SK-N-SH (cell line): ENCODE measurements at regions not wholly inside any gene's neighbourhood (a gene's known extent, or its start where the extent isn't known, plus 50 kb on each side); places are given as distances from the start of the nearest gene placed in this dataset.

Experiments
- CTCF ChIA-PET: fragments of 300-600, 350-600 bp; formaldehyde crosslinking; extraction: SDS; loops from one replicate; lab custom pipeline; 2021; lab: Yijun Ruan, JAX
- POLR2A ChIA-PET: fragments of 350-600 bp; sonication (Branson Sonifier 250); formaldehyde crosslinking; extraction: SDS; loops from one replicate; lab custom pipeline; 2020; ENCODE audit warnings: antibody characterized with exemption, inconsistent platforms; lab: Yijun Ruan, JAX
- DNase-seq: peaks from one replicate; pipeline ENCODE4 v3.0.0; 2012
- H2AFZ ChIP-seq: fragments of 200-600 bp; sonication (generic); 2 replicates; pipeline ENCODE4 v1.8.1; 2016; ENCODE audit warnings: antibody characterized with exemption, mild to moderate bottlenecking, low read depth
- H3F3A ChIP-seq: fragments of 200-600 bp; sonication (generic); replicated peaks from 2 replicates; pipeline ENCODE3; 2016; ENCODE audit warnings: antibody characterized with exemption, mild to moderate bottlenecking; ENCODE audit not compliant: insufficient read depth
- H3K27ac ChIP-seq, 2 experiments: fragments of 200-500 bp in 1 of 2; fragments of 200-600 bp in 1 of 2; sonication (Bioruptor generic) in 1 of 2; sonication (generic), shearing (Covaris generic) in 1 of 2; 2 replicates each; pipeline versions ENCODE4 v1.5.1 to v1.6.1; 2014 to 2016; ENCODE audit warnings: low read depth in 2 of 2, inconsistent platforms in 1 of 2, low read length in 1 of 2, mild to moderate bottlenecking in 1 of 2, mixed read lengths in 1 of 2
- H3K27me3 ChIP-seq: fragments of 200-600 bp; sonication (generic), shearing (Covaris generic); 2 replicates; pipeline ENCODE4 v1.6.1; 2016; ENCODE audit warnings: mixed run types; ENCODE audit not compliant: insufficient read depth
- H3K36me3 ChIP-seq, 2 experiments: fragments of 200-500 bp in 1 of 2; fragments of 200-600 bp in 1 of 2; sonication (Bioruptor generic) in 1 of 2; sonication (generic) in 1 of 2; replicated peaks in 1 of 2; 2 replicates each; pipeline versions ENCODE3 to v1.5.1; 2014 to 2016; ENCODE audit warnings: low read length in 1 of 2, mild to moderate bottlenecking in 1 of 2; ENCODE audit not compliant: insufficient read depth in 2 of 2, control insufficient read depth in 1 of 2
- H3K4me1 ChIP-seq, 2 experiments: fragments of 200-500 bp in 1 of 2; fragments of 200-600 bp in 1 of 2; sonication (Bioruptor generic) in 1 of 2; sonication (generic), shearing (Covaris generic) in 1 of 2; 2 replicates each; pipeline versions ENCODE4 v1.5.1 to v1.6.1; 2014 to 2016; ENCODE audit warnings: low read depth in 1 of 2, low read length in 1 of 2, mixed run types in 1 of 2; ENCODE audit not compliant: insufficient read depth in 2 of 2, control insufficient read depth in 1 of 2
- H3K4me2 ChIP-seq: fragments of 200-600 bp; sonication (generic), shearing (Covaris generic); 2 replicates; pipeline ENCODE4 v1.6.1; 2017; ENCODE audit warnings: mixed run types
- H3K4me3 ChIP-seq, 2 experiments: fragments of 200-500 bp in 1 of 2; fragments of 200-600 bp in 1 of 2; sonication (Bioruptor generic) in 1 of 2; sonication (generic), shearing (Covaris generic) in 1 of 2; 2 replicates each; pipeline versions ENCODE4 v1.5.1 to v1.8.1; 2014 to 2016; ENCODE audit warnings: low read depth in 2 of 2, inconsistent platforms in 1 of 2, low read length in 1 of 2, mild to moderate bottlenecking in 1 of 2, mixed read lengths in 1 of 2, moderate library complexity in 1 of 2
- H3K79me2 ChIP-seq: fragments of 200-600 bp; sonication (generic); 2 replicates; pipeline ENCODE4 v1.8.1; 2017; ENCODE audit warnings: mild to moderate bottlenecking; ENCODE audit not compliant: insufficient read depth
- H3K9ac ChIP-seq: fragments of 200-600 bp; sonication (generic); 2 replicates; pipeline ENCODE4 v1.6.1; 2017; ENCODE audit warnings: mixed run types
- H3K9me2 ChIP-seq: fragments of 200-600 bp; sonication (generic); 2 replicates; pipeline ENCODE4 v1.6.1; 2017; ENCODE audit warnings: mixed run types
- H3K9me3 ChIP-seq: fragments of 200-600 bp; sonication (generic); 2 replicates; pipeline ENCODE4 v1.6.1; 2017; ENCODE audit warnings: mixed run types, mild to moderate bottlenecking, moderate library complexity
- H4K20me1 ChIP-seq: fragments of 200-600 bp; sonication (generic); 2 replicates; pipeline ENCODE4 v1.6.1; 2017; ENCODE audit warnings: mild to moderate bottlenecking, mixed run types; ENCODE audit not compliant: insufficient read depth
- CHD2 ChIP-seq: fragments of 150-350 bp; IDR thresholded peaks from 2 replicates; pipeline ENCODE4 v1.6.1; 2018; ENCODE audit warnings: low read length; ENCODE audit not compliant: partially characterized antibody
- FOXM1 ChIP-seq: IDR thresholded peaks from 2 replicates; pipeline ENCODE4 v1.4.0; 2012; ENCODE audit warnings: low read depth, mild to moderate bottlenecking
- MEF2A ChIP-seq: IDR thresholded peaks from 2 replicates; pipeline ENCODE4 v1.4.0; 2012; ENCODE audit warnings: low read depth, borderline replicate concordance
- MXI1 ChIP-seq: IDR thresholded peaks from 2 replicates; pipeline ENCODE4 v1.6.1; 2012; ENCODE audit warnings: mild to moderate bottlenecking, low read depth, low read length, improper control_type of control experiment
- POLR2AphosphoS5 ChIP-seq: IDR thresholded peaks from 2 replicates; pipeline ENCODE4 v1.6.1; 2012; ENCODE audit warnings: low read depth, low read length
- SIN3A ChIP-seq: IDR thresholded peaks from 2 replicates; pipeline ENCODE4 v1.6.1; 2012; ENCODE audit warnings: low read depth, mild to moderate bottlenecking, low read length, moderate library complexity, borderline replicate concordance
- TAF1 ChIP-seq: IDR thresholded peaks from 2 replicates; pipeline ENCODE4 v1.6.1; 2012; ENCODE audit warnings: low read depth, mild to moderate bottlenecking, low read length, moderate library complexity, borderline replicate concordance
- YY1 ChIP-seq: IDR thresholded peaks from 2 replicates; pipeline ENCODE4 v1.4.0; 2012; ENCODE audit warnings: low read depth, mild to moderate bottlenecking
- WGBS: methylation state at CpG from one replicate; pipeline ENCODE4 v1.1.6; 2017; ENCODE audit warnings: low lambda C conversion rate; 5-methylcytosine and 5-hydroxymethylcytosine counted together
- TF ChIP-seq, protein P1 (sequence below): IDR thresholded peaks from 2 replicates; pipeline ENCODE4 v1.4.0; 2012; ENCODE audit warnings: low read depth, borderline replicate concordance
- TF ChIP-seq, protein P2 (sequence below): IDR thresholded peaks from 2 replicates; pipeline ENCODE4 v1.4.0; 2012; ENCODE audit warnings: low read depth
- TF ChIP-seq, protein P3 (sequence below): IDR thresholded peaks from 2 replicates; pipeline ENCODE4; 2012

DNA sequence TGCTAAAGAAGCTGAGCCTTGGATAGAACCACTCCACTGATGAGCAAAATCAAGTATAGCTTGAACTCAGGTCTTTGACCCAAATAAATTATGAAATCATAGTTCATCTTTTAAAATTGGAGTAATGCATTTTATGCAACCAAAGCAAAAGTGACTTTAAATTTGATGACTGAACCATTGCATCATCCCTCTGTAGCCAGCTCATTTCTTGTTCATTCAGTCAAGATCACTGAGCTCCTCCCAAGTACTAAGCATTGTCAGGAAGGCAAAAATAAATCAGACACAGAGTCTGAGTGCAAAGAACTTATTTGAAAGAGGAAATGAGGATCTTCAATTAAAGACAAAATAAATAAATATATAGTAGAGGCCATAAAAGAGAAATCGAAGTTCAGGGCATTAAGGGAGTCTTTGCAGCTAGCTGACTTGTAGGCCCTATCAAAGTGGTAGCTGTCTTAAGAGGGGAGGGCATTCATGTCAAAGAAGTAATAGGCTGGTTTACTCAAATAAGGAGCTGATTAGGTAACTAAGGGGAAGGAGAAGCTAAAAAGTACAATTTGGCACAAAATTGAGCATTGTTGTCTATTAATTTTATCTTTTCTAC is 411.8 kb downstream of the MTX2 start (continued):
- TF ChIP-seq, protein P1, sequence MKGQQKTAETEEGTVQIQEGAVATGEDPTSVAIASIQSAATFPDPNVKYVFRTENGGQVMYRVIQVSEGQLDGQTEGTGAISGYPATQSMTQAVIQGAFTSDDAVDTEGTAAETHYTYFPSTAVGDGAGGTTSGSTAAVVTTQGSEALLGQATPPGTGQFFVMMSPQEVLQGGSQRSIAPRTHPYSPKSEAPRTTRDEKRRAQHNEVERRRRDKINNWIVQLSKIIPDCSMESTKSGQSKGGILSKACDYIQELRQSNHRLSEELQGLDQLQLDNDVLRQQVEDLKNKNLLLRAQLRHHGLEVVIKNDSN, result no peak
- TF ChIP-seq YY1 (no peak), MEF2A (no peak), POLR2AphosphoS5 (no peak), CHD2 (no peak)
- TF ChIP-seq, protein P2, sequence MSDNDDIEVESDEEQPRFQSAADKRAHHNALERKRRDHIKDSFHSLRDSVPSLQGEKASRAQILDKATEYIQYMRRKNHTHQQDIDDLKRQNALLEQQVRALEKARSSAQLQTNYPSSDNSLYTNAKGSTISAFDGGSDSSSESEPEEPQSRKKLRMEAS, result no peak

DNA sequence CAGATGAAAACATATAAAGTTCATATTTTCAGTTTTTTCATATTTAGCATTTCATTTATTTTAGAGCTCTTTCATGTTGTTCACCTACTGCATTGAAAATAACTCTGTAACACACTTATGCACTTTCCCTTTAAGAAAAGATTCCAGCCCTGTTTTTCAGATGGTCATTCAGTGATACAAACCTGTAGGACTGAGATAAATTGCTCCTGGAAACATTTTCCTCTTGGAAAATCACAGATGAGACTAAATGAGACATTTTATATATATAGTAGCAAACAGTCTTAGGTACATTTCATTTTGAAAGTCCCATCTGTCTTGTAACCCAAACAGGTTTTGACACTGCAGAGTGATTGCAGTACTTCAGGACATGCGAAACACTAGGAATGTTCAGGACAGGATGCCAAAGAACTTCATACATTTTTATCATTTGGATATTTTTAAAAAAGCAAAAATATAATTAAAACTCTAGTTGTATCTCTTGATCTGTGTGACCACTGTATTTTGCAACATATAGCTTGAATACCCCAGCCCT is 412.4 kb downstream of the MTX2 start:
- Histone ChIP-seq H3K4me1 (peaks cover 0 to 44% of the 10 kb centered on the region in 2 experiments; a peak in 2 of 4 replicates), H3K4me3 (no peak overlapping the region), H3K36me3 (no peaks in the 10 kb centered on the region), H3K9me3 (no peaks in the 10 kb centered on the region), H3F3A (no peaks in the 10 kb centered on the region), H3K27me3 (no peaks in the 10 kb centered on the region), H3K4me2 (no peak overlapping the region), H3K79me2 (no peaks in the 10 kb centered on the region), H2AFZ (no peak overlapping the region), H3K9ac (no peak overlapping the region), H3K27ac (peak overlapping the region in 1 of 2 experiments; percentile 80; a peak in 1 of 4 replicates), H4K20me1 (no peaks in the 10 kb centered on the region), H3K9me2 (no peaks in the 10 kb centered on the region)
- ChIA-PET POLR2A (no interaction called here), CTCF (interaction anchor here (1.0 to 4.5 kb wide), 7 partner anchors 11 to 555 kb away, joined by 3 to 15 read pairs (median 5); no protein-coding TSS in a partner anchor)
- WGBS, result 39% methylated on average over 1 of the region's 1 CpG
- no peak for DNase-seq
- TF ChIP-seq TAF1 (no peak), POLR2AphosphoS5 (no peak), FOXM1 (no peak), SIN3A (no peak)
- TF ChIP-seq, protein P3, sequence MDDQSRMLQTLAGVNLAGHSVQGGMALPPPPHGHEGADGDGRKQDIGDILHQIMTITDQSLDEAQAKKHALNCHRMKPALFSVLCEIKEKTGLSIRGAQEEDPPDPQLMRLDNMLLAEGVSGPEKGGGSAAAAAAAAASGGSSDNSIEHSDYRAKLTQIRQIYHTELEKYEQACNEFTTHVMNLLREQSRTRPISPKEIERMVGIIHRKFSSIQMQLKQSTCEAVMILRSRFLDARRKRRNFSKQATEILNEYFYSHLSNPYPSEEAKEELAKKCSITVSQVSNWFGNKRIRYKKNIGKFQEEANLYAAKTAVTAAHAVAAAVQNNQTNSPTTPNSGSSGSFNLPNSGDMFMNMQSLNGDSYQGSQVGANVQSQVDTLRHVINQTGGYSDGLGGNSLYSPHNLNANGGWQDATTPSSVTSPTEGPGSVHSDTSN, result 0 out of 2 replicates have a peak, but pooled peaks have one; percentile 16

DNA sequence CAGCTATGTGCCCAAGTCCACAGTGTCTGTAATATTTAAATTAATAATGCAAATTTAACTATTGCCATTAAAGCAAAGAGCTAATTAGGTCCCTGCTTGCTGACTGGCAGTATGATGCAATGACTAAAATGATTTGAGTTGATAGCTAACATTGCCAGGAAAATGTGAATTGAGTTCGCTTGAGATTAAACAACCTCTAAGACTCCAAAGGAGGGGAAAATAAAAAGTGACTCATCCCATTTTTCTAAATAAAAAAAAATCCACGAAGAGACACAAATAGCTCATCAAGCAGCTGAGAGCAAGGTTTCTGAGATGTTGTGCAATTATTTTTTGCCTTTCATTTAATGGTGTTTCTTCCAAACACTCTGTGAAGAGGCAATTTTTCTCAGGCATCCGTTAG is 413.0 kb downstream of the MTX2 start:
- no peak overlapping the region for H3K9ac ChIP-seq
- peak overlapping the region; percentile 64 for H2AFZ ChIP-seq
- H4K20me1 ChIP-seq, result no peaks in the 10 kb centered on the region
- no peak overlapping the region; a peak in 1 of 4 replicates for H3K4me3 ChIP-seq
- ChIA-PET CTCF (interaction anchor here (0.9 to 4.5 kb wide), 6 partner anchors 10 to 556 kb away, joined by 3 to 15 read pairs (median 5); no protein-coding TSS in a partner anchor), POLR2A (no interaction called here)
- no peaks in the 10 kb centered on the region for H3K36me3 ChIP-seq
- H3K27ac ChIP-seq, result peak overlapping the region in 1 of 2 experiments; percentile 80; a peak in 1 of 4 replicates
- peak overlapping the region; percentile 46; the same call in 1 of the 2 replicates for H3K4me2 ChIP-seq
- WGBS, result 15% methylated on average over 3 of the region's 3 CpGs
- DNase-seq, result no peak
- H3K27me3 ChIP-seq, result no peaks in the 10 kb centered on the region
- no peaks in the 10 kb centered on the region for H3F3A ChIP-seq
- no peaks in the 10 kb centered on the region for H3K9me3 ChIP-seq
- no peaks in the 10 kb centered on the region for H3K9me2 ChIP-seq
- H3K4me1 ChIP-seq, result peaks cover 0 to 44% of the 10 kb centered on the region in 2 experiments; a peak in 2 of 4 replicates
- no peak for TF ChIP-seq MXI1
- TF ChIP-seq, protein P3, result peak; percentile 5; the same call in 1 of the 2 replicates
- H3K79me2 ChIP-seq, result no peaks in the 10 kb centered on the region
